WTC11 (cell line): ENCODE measurements at regions not wholly inside any gene's neighbourhood (a gene's known extent, or its start where the extent isn't known, plus 50 kb on each side); places are given as distances from the start of the nearest gene placed in this dataset.

Experiments used
- ATAC-seq: fragments of 200-7000 bp; cut with Tn5 transposase; 2 replicates; pipeline ENCODE4 v1.10.0; 2021; ENCODE audit warnings: mild to moderate bottlenecking, moderate library complexity
- CTCF ChIA-PET: fragments of 300-600 bp; sonication (Branson Sonifier 250); formaldehyde crosslinking; loops from one replicate; lab custom pipeline; 2021; ENCODE audit warnings: antibody characterized with exemption; lab: Charles Lee
- POLR2A ChIA-PET: fragments of 350-600 bp; sonication (Branson Sonifier 250); formaldehyde crosslinking; loops from one replicate; lab custom pipeline; 2021; ENCODE audit warnings: antibody characterized with exemption; lab: Charles Lee
- DNase-seq: peaks from one replicate; pipeline ENCODE4 v3.0.0; 2021; ENCODE audit warnings: low spot score
- H3K27ac Mint-ChIP-seq: 2 replicates; pipeline ENCODE4 v1.8.0; 2021; ENCODE audit warnings: mixed read lengths
- H3K27me3 Mint-ChIP-seq: 2 replicates; pipeline ENCODE4 v1.8.0; 2021; ENCODE audit warnings: low read depth, mild to moderate bottlenecking, moderate library complexity, mixed read lengths
- H3K36me3 Mint-ChIP-seq: 2 replicates; pipeline ENCODE4 v1.8.0; 2021; ENCODE audit warnings: mixed read lengths
- H3K4me1 Mint-ChIP-seq: 2 replicates; pipeline ENCODE4 v1.8.0; 2022; ENCODE audit warnings: mixed read lengths
- H3K4me3 Mint-ChIP-seq: 2 replicates; pipeline ENCODE4 v1.8.0; 2021; ENCODE audit warnings: mild to moderate bottlenecking, moderate library complexity, mixed read lengths
- H3K9me3 Mint-ChIP-seq: 2 replicates; pipeline ENCODE4 v1.8.0; 2021; ENCODE audit warnings: mixed read lengths
- ATF1 ChIP-seq: sonication (generic); formaldehyde crosslinking; IDR thresholded peaks from 2 replicates; pipeline ENCODE4 v1.8.1; 2023; ENCODE audit warnings: mild to moderate bottlenecking, moderate library complexity, missing genetic modification reagents
- CREB1 ChIP-seq: sonication (generic); formaldehyde crosslinking; IDR thresholded peaks from 2 replicates; pipeline ENCODE4 v1.8.0; 2023; ENCODE audit warnings: mild to moderate bottlenecking, missing genetic modification reagents
- FOXK1 ChIP-seq: sonication (generic); formaldehyde crosslinking; IDR thresholded peaks from 2 replicates; pipeline ENCODE4 v1.8.0; 2022; ENCODE audit warnings: mild to moderate bottlenecking, moderate library complexity, missing genetic modification reagents
- FOXP1 ChIP-seq: sonication (generic); formaldehyde crosslinking; IDR thresholded peaks from 2 replicates; pipeline ENCODE4 v1.8.0; 2022; ENCODE audit warnings: missing genetic modification reagents, mild to moderate bottlenecking, moderate library complexity, borderline replicate concordance
- GRHL2 ChIP-seq: fragments of 250-450 bp; sonication (Bioruptor Pico); IDR thresholded peaks from 2 replicates; pipeline ENCODE4 v1.8.0; 2022; ENCODE audit warnings: mild to moderate bottlenecking, moderate library complexity; ENCODE audit not compliant: insufficient replicate concordance, severe bottlenecking
- HMGA2 ChIP-seq: fragments of 250-450 bp; sonication (Bioruptor Pico); IDR thresholded peaks from 2 replicates; pipeline ENCODE4 v1.4.0; 2021; ENCODE audit warnings: mild to moderate bottlenecking, moderate library complexity
- IRF2 ChIP-seq: sonication (generic); formaldehyde crosslinking; IDR thresholded peaks from 2 replicates; pipeline ENCODE4 v1.8.0; 2022; ENCODE audit warnings: low read depth, missing genetic modification reagents, borderline replicate concordance
- MXD4 ChIP-seq: fragments of 250-450 bp; sonication (Bioruptor Pico); IDR thresholded peaks from 2 replicates; pipeline ENCODE4 v1.8.0; 2021; ENCODE audit warnings: mild to moderate bottlenecking, moderate library complexity, borderline replicate concordance
- MYBL2 ChIP-seq: sonication (generic); formaldehyde crosslinking; IDR thresholded peaks from 2 replicates; pipeline ENCODE4 v1.8.1; 2023; ENCODE audit warnings: mild to moderate bottlenecking, moderate library complexity, missing genetic modification reagents
- NFE2L1 ChIP-seq: sonication (generic); formaldehyde crosslinking; IDR thresholded peaks from 2 replicates; pipeline ENCODE4 v1.8.1; 2023; ENCODE audit warnings: missing genetic modification reagents
- PRRX2 ChIP-seq: fragments of 250-450 bp; sonication (Bioruptor Pico); IDR thresholded peaks from 2 replicates; pipeline ENCODE4 v1.8.0; 2021; ENCODE audit warnings: mild to moderate bottlenecking
- RELA ChIP-seq: sonication (generic); formaldehyde crosslinking; IDR thresholded peaks from 2 replicates; pipeline ENCODE4 v1.8.1; 2022; ENCODE audit warnings: missing genetic modification reagents, mild to moderate bottlenecking, borderline replicate concordance
- RORB ChIP-seq: fragments of 250-450 bp; sonication (Bioruptor Pico); IDR thresholded peaks from 2 replicates; pipeline ENCODE4 v1.9.0; 2021; ENCODE audit warnings: mild to moderate bottlenecking
- SMAD4 ChIP-seq: sonication (generic); formaldehyde crosslinking; IDR thresholded peaks from 2 replicates; pipeline ENCODE4 v1.8.0; 2022; ENCODE audit warnings: mild to moderate bottlenecking, missing genetic modification reagents
- SOX15 ChIP-seq: fragments of 250-450 bp; sonication (Bioruptor Pico); IDR thresholded peaks from 2 replicates; pipeline ENCODE4 v1.9.0; 2021; ENCODE audit warnings: mild to moderate bottlenecking
- SP1 ChIP-seq: sonication (generic); formaldehyde crosslinking; conservative IDR thresholded peaks from 2 replicates; pipeline ENCODE4 v1.8.1; 2022; ENCODE audit warnings: missing genetic modification reagents
- TCF7 ChIP-seq: sonication (generic); formaldehyde crosslinking; IDR thresholded peaks from 2 replicates; pipeline ENCODE4 v1.8.0; 2022; ENCODE audit warnings: mild to moderate bottlenecking, low read depth, missing genetic modification reagents, moderate library complexity
- TEAD1 ChIP-seq: sonication (generic); formaldehyde crosslinking; IDR thresholded peaks from 2 replicates; pipeline ENCODE4 v1.8.0; 2022; ENCODE audit warnings: mild to moderate bottlenecking, missing genetic modification reagents
- ZNF138 ChIP-seq: sonication (generic); formaldehyde crosslinking; conservative IDR thresholded peaks from 2 replicates; pipeline ENCODE4 v1.8.1; 2022; ENCODE audit warnings: mild to moderate bottlenecking, moderate library complexity, missing genetic modification reagents
- ZNF219 ChIP-seq: sonication (generic); formaldehyde crosslinking; IDR thresholded peaks from 2 replicates; pipeline ENCODE4 v1.8.0; 2023; ENCODE audit warnings: missing genetic modification reagents, mild to moderate bottlenecking, borderline replicate concordance
- ZNF263 ChIP-seq: sonication (generic); formaldehyde crosslinking; IDR thresholded peaks from 2 replicates; pipeline ENCODE4 v1.8.1; 2022; ENCODE audit warnings: low read depth, mild to moderate bottlenecking, moderate library complexity, missing genetic modification reagents
- ZNF671 ChIP-seq: fragments of 250-450 bp; sonication (Bioruptor Pico); IDR thresholded peaks from 2 replicates; pipeline ENCODE4 v1.8.0; 2021; ENCODE audit warnings: mild to moderate bottlenecking
- TF ChIP-seq, protein P1 (sequence below): sonication (generic); formaldehyde crosslinking; IDR thresholded peaks from 2 replicates; pipeline ENCODE4 v1.8.1; 2023; ENCODE audit warnings: mild to moderate bottlenecking, missing genetic modification reagents
- TF ChIP-seq, protein P2 (sequence below): sonication (generic); formaldehyde crosslinking; IDR thresholded peaks from 2 replicates; pipeline ENCODE4 v1.8.0; 2022; ENCODE audit warnings: mild to moderate bottlenecking, missing genetic modification reagents
- TF ChIP-seq, protein P3 (sequence below): sonication (generic); formaldehyde crosslinking; IDR thresholded peaks from 2 replicates; pipeline ENCODE4 v1.8.0; 2023; ENCODE audit warnings: missing genetic modification reagents
- TF ChIP-seq, protein P4 (sequence below): sonication (generic); formaldehyde crosslinking; IDR thresholded peaks from 2 replicates; pipeline ENCODE4 v1.8.1; 2022; ENCODE audit warnings: mild to moderate bottlenecking, moderate library complexity, missing genetic modification reagents
- TF ChIP-seq, protein P5 (sequence below): sonication (generic); formaldehyde crosslinking; IDR thresholded peaks from 2 replicates; pipeline ENCODE4 v1.8.1; 2022; ENCODE audit warnings: low read depth, missing genetic modification reagents, borderline replicate concordance
- TF ChIP-seq, protein P6 (sequence below): sonication (generic); formaldehyde crosslinking; IDR thresholded peaks from 2 replicates; pipeline ENCODE4 v1.8.0; 2022; ENCODE audit warnings: mild to moderate bottlenecking, missing genetic modification reagents
- TF ChIP-seq, protein P7 (sequence below): sonication (generic); formaldehyde crosslinking; IDR thresholded peaks from 2 replicates; pipeline ENCODE4 v1.8.1; 2023; ENCODE audit warnings: mild to moderate bottlenecking, missing genetic modification reagents
- TF ChIP-seq, protein P8 (sequence below): sonication (generic); formaldehyde crosslinking; IDR thresholded peaks from 2 replicates; pipeline ENCODE4 v1.8.0; 2022; ENCODE audit warnings: mild to moderate bottlenecking, missing genetic modification reagents

DNA sequence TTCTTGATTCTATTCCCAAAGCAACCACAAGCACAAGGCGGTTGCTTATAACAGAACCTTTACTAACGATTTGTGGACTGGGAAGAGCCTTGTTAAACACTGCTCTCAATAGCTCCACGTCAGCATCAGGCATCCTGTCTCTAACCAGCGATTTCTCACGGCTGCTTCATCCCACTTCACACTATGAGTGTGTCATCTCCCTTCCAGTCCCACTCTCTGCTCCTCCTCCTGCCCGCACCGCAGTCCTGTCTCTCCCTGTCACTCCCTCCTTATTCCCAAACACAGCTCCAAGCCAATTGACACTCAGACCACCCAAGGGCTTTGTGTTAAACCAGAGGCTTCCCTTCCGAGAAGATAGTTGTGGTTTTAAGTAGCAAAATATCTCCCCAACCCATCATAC is 94.8 kb downstream of the ABHD5 start (continued):
- TF ChIP-seq, protein P1, sequence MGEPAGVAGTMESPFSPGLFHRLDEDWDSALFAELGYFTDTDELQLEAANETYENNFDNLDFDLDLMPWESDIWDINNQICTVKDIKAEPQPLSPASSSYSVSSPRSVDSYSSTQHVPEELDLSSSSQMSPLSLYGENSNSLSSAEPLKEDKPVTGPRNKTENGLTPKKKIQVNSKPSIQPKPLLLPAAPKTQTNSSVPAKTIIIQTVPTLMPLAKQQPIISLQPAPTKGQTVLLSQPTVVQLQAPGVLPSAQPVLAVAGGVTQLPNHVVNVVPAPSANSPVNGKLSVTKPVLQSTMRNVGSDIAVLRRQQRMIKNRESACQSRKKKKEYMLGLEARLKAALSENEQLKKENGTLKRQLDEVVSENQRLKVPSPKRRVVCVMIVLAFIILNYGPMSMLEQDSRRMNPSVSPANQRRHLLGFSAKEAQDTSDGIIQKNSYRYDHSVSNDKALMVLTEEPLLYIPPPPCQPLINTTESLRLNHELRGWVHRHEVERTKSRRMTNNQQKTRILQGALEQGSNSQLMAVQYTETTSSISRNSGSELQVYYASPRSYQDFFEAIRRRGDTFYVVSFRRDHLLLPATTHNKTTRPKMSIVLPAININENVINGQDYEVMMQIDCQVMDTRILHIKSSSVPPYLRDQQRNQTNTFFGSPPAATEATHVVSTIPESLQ (CRISPR knock-in tag), result no peak
- TF ChIP-seq PRRX2 (CRISPR knock-in tag), result no peak
- no peak for TF ChIP-seq MYBL2
- TF ChIP-seq ZNF671 (CRISPR knock-in tag), result no peak
- no peak for TF ChIP-seq ZNF138 (CRISPR knock-in tag)
- TF ChIP-seq, protein P2, sequence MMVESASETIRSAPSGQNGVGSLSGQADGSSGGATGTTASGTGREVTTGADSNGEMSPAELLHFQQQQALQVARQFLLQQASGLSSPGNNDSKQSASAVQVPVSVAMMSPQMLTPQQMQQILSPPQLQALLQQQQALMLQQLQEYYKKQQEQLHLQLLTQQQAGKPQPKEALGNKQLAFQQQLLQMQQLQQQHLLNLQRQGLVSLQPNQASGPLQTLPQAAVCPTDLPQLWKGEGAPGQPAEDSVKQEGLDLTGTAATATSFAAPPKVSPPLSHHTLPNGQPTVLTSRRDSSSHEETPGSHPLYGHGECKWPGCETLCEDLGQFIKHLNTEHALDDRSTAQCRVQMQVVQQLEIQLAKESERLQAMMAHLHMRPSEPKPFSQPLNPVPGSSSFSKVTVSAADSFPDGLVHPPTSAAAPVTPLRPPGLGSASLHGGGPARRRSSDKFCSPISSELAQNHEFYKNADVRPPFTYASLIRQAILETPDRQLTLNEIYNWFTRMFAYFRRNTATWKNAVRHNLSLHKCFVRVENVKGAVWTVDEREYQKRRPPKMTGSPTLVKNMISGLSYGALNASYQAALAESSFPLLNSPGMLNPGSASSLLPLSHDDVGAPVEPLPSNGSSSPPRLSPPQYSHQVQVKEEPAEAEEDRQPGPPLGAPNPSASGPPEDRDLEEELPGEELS (CRISPR knock-in tag), result no peak
- no peak for TF ChIP-seq TEAD1
- TF ChIP-seq TCF7 (CRISPR knock-in tag), result no peak
- no peak for TF ChIP-seq SOX15 (CRISPR knock-in tag)
- no peak for TF ChIP-seq ZNF219 (CRISPR knock-in tag)
- TF ChIP-seq MXD4 (CRISPR knock-in tag), result no peak
- no peak for TF ChIP-seq GRHL2 (CRISPR knock-in tag)
- TF ChIP-seq, protein P3, sequence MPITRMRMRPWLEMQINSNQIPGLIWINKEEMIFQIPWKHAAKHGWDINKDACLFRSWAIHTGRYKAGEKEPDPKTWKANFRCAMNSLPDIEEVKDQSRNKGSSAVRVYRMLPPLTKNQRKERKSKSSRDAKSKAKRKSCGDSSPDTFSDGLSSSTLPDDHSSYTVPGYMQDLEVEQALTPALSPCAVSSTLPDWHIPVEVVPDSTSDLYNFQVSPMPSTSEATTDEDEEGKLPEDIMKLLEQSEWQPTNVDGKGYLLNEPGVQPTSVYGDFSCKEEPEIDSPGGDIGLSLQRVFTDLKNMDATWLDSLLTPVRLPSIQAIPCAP (CRISPR knock-in tag), result no peak
- TF ChIP-seq, all 79 proteins: peak for 0

DNA sequence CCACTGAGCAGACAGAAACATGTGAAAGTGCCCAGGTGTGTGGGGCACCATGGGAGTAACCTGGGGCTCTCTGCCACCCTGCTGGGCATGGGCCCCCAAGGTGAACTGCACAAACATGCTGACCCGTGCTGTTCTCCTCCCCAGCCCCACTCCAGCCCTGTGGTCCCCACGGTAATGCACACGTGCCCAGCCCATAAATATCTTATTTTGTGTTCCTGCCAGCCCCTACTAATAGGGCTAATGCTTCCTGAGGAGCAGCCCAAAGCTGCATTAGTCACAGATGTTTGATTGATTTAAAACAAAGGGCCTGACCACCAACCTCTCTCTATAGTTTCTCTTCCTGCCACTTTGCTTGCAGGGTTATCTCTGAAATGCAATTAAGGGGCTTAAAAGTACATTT is 95.4 kb downstream of the ABHD5 start:
- no peak overlapping the region for H3K4me3 Mint-ChIP-seq
- H3K27me3 Mint-ChIP-seq, result peaks cover 7% of the 10 kb centered on the region
- CTCF ChIA-PET, result interaction anchor here (1.0 to 1.1 kb wide), 2 partner anchors 17 to 69 kb away, joined by 3 to 4 read pairs; no protein-coding TSS in a partner anchor
- DNase-seq (no peak), ATAC-seq (no peak)
- no peaks in the 10 kb centered on the region for H3K9me3 Mint-ChIP-seq
- H3K27ac Mint-ChIP-seq, result no peak overlapping the region
- H3K4me1 Mint-ChIP-seq, result no peaks in the 10 kb centered on the region
- POLR2A ChIA-PET, result no interaction called here
- no peaks in the 10 kb centered on the region for H3K36me3 Mint-ChIP-seq
- TF ChIP-seq, protein P4, sequence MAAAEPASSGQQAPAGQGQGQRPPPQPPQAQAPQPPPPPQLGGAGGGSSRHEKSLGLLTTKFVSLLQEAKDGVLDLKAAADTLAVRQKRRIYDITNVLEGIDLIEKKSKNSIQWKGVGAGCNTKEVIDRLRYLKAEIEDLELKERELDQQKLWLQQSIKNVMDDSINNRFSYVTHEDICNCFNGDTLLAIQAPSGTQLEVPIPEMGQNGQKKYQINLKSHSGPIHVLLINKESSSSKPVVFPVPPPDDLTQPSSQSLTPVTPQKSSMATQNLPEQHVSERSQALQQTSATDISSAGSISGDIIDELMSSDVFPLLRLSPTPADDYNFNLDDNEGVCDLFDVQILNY, result no peak
- TF ChIP-seq, protein P5, sequence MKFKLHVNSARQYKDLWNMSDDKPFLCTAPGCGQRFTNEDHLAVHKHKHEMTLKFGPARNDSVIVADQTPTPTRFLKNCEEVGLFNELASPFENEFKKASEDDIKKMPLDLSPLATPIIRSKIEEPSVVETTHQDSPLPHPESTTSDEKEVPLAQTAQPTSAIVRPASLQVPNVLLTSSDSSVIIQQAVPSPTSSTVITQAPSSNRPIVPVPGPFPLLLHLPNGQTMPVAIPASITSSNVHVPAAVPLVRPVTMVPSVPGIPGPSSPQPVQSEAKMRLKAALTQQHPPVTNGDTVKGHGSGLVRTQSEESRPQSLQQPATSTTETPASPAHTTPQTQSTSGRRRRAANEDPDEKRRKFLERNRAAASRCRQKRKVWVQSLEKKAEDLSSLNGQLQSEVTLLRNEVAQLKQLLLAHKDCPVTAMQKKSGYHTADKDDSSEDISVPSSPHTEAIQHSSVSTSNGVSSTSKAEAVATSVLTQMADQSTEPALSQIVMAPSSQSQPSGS (CRISPR knock-in tag), result no peak
- TF ChIP-seq FOXP1 (CRISPR knock-in tag) (no peak), FOXK1 (CRISPR knock-in tag) (no peak), ATF1 (CRISPR knock-in tag) (no peak), NFE2L1 (CRISPR knock-in tag) (no peak), RELA (CRISPR knock-in tag) (no peak), SMAD4 (CRISPR knock-in tag) (no peak), ZNF263 (CRISPR knock-in tag) (no peak), SP1 (CRISPR knock-in tag) (no peak), RORB (no peak), CREB1 (CRISPR knock-in tag) (no peak), HMGA2 (CRISPR knock-in tag) (no peak), IRF2 (CRISPR knock-in tag) (no peak), PRRX2 (CRISPR knock-in tag) (no peak)
- TF ChIP-seq, protein P6, sequence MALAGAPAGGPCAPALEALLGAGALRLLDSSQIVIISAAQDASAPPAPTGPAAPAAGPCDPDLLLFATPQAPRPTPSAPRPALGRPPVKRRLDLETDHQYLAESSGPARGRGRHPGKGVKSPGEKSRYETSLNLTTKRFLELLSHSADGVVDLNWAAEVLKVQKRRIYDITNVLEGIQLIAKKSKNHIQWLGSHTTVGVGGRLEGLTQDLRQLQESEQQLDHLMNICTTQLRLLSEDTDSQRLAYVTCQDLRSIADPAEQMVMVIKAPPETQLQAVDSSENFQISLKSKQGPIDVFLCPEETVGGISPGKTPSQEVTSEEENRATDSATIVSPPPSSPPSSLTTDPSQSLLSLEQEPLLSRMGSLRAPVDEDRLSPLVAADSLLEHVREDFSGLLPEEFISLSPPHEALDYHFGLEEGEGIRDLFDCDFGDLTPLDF (CRISPR knock-in tag), result no peak
- TF ChIP-seq, protein P7, sequence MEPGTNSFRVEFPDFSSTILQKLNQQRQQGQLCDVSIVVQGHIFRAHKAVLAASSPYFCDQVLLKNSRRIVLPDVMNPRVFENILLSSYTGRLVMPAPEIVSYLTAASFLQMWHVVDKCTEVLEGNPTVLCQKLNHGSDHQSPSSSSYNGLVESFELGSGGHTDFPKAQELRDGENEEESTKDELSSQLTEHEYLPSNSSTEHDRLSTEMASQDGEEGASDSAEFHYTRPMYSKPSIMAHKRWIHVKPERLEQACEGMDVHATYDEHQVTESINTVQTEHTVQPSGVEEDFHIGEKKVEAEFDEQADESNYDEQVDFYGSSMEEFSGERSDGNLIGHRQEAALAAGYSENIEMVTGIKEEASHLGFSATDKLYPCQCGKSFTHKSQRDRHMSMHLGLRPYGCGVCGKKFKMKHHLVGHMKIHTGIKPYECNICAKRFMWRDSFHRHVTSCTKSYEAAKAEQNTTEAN (CRISPR knock-in tag), result no peak
- TF ChIP-seq, protein P8, sequence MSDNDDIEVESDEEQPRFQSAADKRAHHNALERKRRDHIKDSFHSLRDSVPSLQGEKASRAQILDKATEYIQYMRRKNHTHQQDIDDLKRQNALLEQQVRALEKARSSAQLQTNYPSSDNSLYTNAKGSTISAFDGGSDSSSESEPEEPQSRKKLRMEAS (CRISPR knock-in tag), result no peak
